Thyroid gland (tissue), 4 donors: ENCODE measurements at regions not wholly inside any gene's neighbourhood (a gene's known extent, or its start where the extent isn't known, plus 50 kb on each side); places are given as distances from the start of the nearest gene placed in this dataset.

ENCODE experiments used
- CTCF ChIP-seq, 6 experiments: fragments of 200-600 bp in 3 of 6; fragments of 450-650 bp in 3 of 6; sonication (generic) in 3 of 6; IDR thresholded peaks; one replicate each; pipeline ENCODE4 v1.5.1; 2016 to 2019; ENCODE audit warnings: antibody characterized with exemption in 6 of 6, mild to moderate bottlenecking in 2 of 6, inconsistent platforms in 1 of 6, moderate library complexity in 1 of 6
- POLR2A ChIP-seq, 2 donors: fragments of 450-650 bp; IDR thresholded peaks; one replicate each; pipeline ENCODE4 v1.6.1; 2017; ENCODE audit warnings: antibody characterized with exemption in 2 of 2, mild to moderate bottlenecking in 2 of 2, moderate library complexity in 1 of 2

DNA sequence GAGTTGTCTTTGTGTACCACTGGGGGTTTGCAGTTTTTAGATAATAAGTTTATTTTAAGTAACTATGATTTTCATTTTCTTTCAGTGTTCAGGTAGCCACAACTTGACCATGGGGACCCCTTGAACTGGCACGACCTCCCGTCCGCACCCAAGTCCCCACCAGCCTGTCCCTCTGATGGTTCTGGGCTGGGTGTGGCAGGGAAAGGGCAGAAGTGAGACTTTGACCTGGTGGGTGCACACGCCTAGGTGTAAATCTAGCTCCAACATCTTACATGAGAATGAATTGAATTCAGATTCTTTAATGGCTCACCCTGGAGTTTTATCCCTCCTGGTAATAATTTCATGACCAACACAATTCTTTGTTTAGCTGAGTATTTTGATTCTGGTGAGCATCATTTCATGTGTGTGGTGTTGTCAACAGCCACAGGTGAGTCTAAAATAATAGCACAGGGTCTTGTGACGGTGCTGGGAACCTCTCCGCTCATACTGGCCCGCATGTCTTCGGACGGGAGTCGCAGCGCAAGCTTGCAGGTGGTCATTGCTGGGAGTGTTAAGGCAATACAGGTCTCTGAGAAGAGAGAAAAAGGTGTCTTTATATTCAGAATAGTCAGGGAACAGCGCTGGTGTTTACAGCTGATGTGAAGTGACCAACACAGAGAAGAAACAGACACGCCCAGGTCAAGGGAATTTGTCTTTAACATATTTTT, 50.8 kb upstream of the POFUT2 start:
- TF ChIP-seq CTCF (IDR thresholded peaks at IDR 0.05) (no peak), POLR2A (IDR thresholded peaks at IDR 0.05) (no peak)
